Immature natural killer cell (primary cell): ENCODE measurements at regions not wholly inside any gene's neighbourhood (a gene's known extent, or its start where the extent isn't known, plus 50 kb on each side); places are given as distances from the start of the nearest gene placed in this dataset.

ENCODE experiments used
- DNase-seq, 3 donors: peaks; one replicate each; pipeline ENCODE4 v3.0.0; 2022; ENCODE audit warnings: mixed read lengths in 1 of 3
- H3K27ac Mint-ChIP-seq, 6 donors: one replicate each; pipeline ENCODE4 v1.8.0; 2020; ENCODE audit warnings: mixed read lengths in 6 of 6, mild to moderate bottlenecking in 5 of 6, inconsistent platforms in 4 of 6, moderate library complexity in 3 of 6
- H3K27me3 Mint-ChIP-seq, 3 donors: one replicate each; pipeline ENCODE4 v1.8.0; 2020 to 2021; ENCODE audit warnings: low read depth in 3 of 3, mild to moderate bottlenecking in 3 of 3, mixed read lengths in 3 of 3, moderate library complexity in 3 of 3, inconsistent platforms in 1 of 3
- H3K36me3 Mint-ChIP-seq, 3 donors: one replicate each; pipeline ENCODE4 v1.8.0; 2020; ENCODE audit warnings: mixed read lengths in 3 of 3, inconsistent platforms in 2 of 3, mild to moderate bottlenecking in 2 of 3
- H3K4me1 Mint-ChIP-seq, 2 donors: one replicate each; pipeline ENCODE4 v1.8.0; 2020; ENCODE audit warnings: inconsistent platforms in 2 of 2, mild to moderate bottlenecking in 2 of 2, mixed read lengths in 2 of 2, moderate library complexity in 1 of 2
- H3K4me3 Mint-ChIP-seq, 5 donors: one replicate each; pipeline ENCODE4 v1.8.0; 2020; ENCODE audit warnings: mild to moderate bottlenecking in 5 of 5, mixed read lengths in 5 of 5, inconsistent platforms in 3 of 5, moderate library complexity in 3 of 5
- H3K9me3 Mint-ChIP-seq, 6 donors: one replicate each; pipeline ENCODE4 v1.8.0; 2020; ENCODE audit warnings: mild to moderate bottlenecking in 6 of 6, mixed read lengths in 6 of 6, inconsistent platforms in 4 of 6, moderate library complexity in 3 of 6

GRCh38 chr2:7953195-7953594 is 728.7 kb upstream of the ID2 start:
- no peaks in the 10 kb centered on the region for H3K9me3 Mint-ChIP-seq
- no peak overlapping the region for H3K4me3 Mint-ChIP-seq
- no peak for DNase-seq
- H3K4me1 Mint-ChIP-seq, result no peaks in the 10 kb centered on the region
- peak overlapping the region in 1 of 6 donors; percentile 64 for H3K27ac Mint-ChIP-seq
- H3K36me3 Mint-ChIP-seq, result peaks cover 0 to 10% (median 2%) of the 10 kb centered on the region in 3 donors
- peaks cover 0 to 3% (median 2%) of the 10 kb centered on the region in 3 donors for H3K27me3 Mint-ChIP-seq

- no peak overlapping the region for H3K27ac Mint-ChIP-seq
- no peaks in the 10 kb centered on the region for H3K4me1 Mint-ChIP-seq
- no peak overlapping the region for H3K4me3 Mint-ChIP-seq
- peaks cover 0 to 13% (median 5%) of the 10 kb centered on the region in 3 donors for H3K36me3 Mint-ChIP-seq
- peaks cover 0 to 3% (median 2%) of the 10 kb centered on the region in 3 donors for H3K27me3 Mint-ChIP-seq
- no peak for DNase-seq
- no peaks in the 10 kb centered on the region for H3K9me3 Mint-ChIP-seq
Observed at GRCh38 chr2:7954234-7954633, 727.6 kb upstream of the ID2 start.

- peaks cover 0 to 2% (median 0%) of the 10 kb centered on the region in 3 donors for H3K27me3 Mint-ChIP-seq
- no peak for DNase-seq
- H3K36me3 Mint-ChIP-seq, result peaks cover 0 to 14% (median 10%) of the 10 kb centered on the region in 3 donors
- H3K4me1 Mint-ChIP-seq, result no peaks in the 10 kb centered on the region
- H3K4me3 Mint-ChIP-seq, result no peak overlapping the region
- H3K9me3 Mint-ChIP-seq, result no peaks in the 10 kb centered on the region
- no peak overlapping the region for H3K27ac Mint-ChIP-seq
Observed at GRCh38 chr2:7956126-7956689, 725.6 kb upstream of the ID2 start.

GRCh38 chr2:7961550-7961949 is 720.3 kb upstream of the ID2 start:
- no peak for DNase-seq
- H3K27ac Mint-ChIP-seq, result no peak overlapping the region
- peaks cover 6 to 39% (median 33%) of the 10 kb centered on the region in 3 donors for H3K36me3 Mint-ChIP-seq
- no peaks in the 10 kb centered on the region for H3K4me1 Mint-ChIP-seq
- peaks cover 1 to 4% (median 3%) of the 10 kb centered on the region in 3 donors for H3K27me3 Mint-ChIP-seq
- no peaks in the 10 kb centered on the region for H3K9me3 Mint-ChIP-seq
- H3K4me3 Mint-ChIP-seq, result no peak overlapping the region

- H3K27me3 Mint-ChIP-seq, result peaks cover 1 to 4% (median 3%) of the 10 kb centered on the region in 3 donors
- no peaks in the 10 kb centered on the region for H3K4me1 Mint-ChIP-seq
- no peaks in the 10 kb centered on the region for H3K9me3 Mint-ChIP-seq
- peak overlapping the region in 1 of 6 donors; percentile 63 for H3K27ac Mint-ChIP-seq
- no peak overlapping the region for H3K4me3 Mint-ChIP-seq
- DNase-seq, result no peak
- peaks cover 6 to 39% (median 37%) of the 10 kb centered on the region in 3 donors for H3K36me3 Mint-ChIP-seq
Observed at GRCh38 chr2:7962161-7962560, 719.7 kb upstream of the ID2 start.

GRCh38 chr2:7963787-7964186 is 718.1 kb upstream of the ID2 start:
- Mint-ChIP-seq H3K4me1 (no peaks in the 10 kb centered on the region), H3K9me3 (no peaks in the 10 kb centered on the region), H3K27ac (no peak overlapping the region), H3K27me3 (peaks cover 1 to 4% (median 3%) of the 10 kb centered on the region in 3 donors), H3K36me3 (peaks cover 6 to 40% (median 37%) of the 10 kb centered on the region in 3 donors), H3K4me3 (no peak overlapping the region)
- no peak for DNase-seq

- Mint-ChIP-seq H3K36me3 (peaks cover 10 to 46% (median 44%) of the 10 kb centered on the region in 3 donors), H3K4me1 (no peaks in the 10 kb centered on the region), H3K27me3 (peaks cover 1 to 5% (median 4%) of the 10 kb centered on the region in 3 donors), H3K9me3 (no peaks in the 10 kb centered on the region), H3K27ac (no peak overlapping the region), H3K4me3 (no peak overlapping the region)
- DNase-seq, result no peak
Observed at GRCh38 chr2:7966032-7966431, 715.8 kb upstream of the ID2 start.

- no peak for DNase-seq
- peaks cover 1 to 5% (median 4%) of the 10 kb centered on the region in 3 donors for H3K27me3 Mint-ChIP-seq
- H3K9me3 Mint-ChIP-seq, result no peaks in the 10 kb centered on the region
- H3K36me3 Mint-ChIP-seq, result peaks cover 10 to 46% (median 41%) of the 10 kb centered on the region in 3 donors
- no peak overlapping the region for H3K27ac Mint-ChIP-seq
- no peak overlapping the region for H3K4me3 Mint-ChIP-seq
- no peaks in the 10 kb centered on the region for H3K4me1 Mint-ChIP-seq
Observed at GRCh38 chr2:7967707-7968405, 714.0 kb upstream of the ID2 start.

- H3K9me3 Mint-ChIP-seq, result no peaks in the 10 kb centered on the region
- H3K4me1 Mint-ChIP-seq, result no peaks in the 10 kb centered on the region
- no peak overlapping the region for H3K27ac Mint-ChIP-seq
- DNase-seq, result no peak
- peaks cover 13 to 43% (median 36%) of the 10 kb centered on the region in 3 donors for H3K36me3 Mint-ChIP-seq
- no peak overlapping the region for H3K4me3 Mint-ChIP-seq
- peaks cover 1 to 4% (median 2%) of the 10 kb centered on the region in 3 donors for H3K27me3 Mint-ChIP-seq
Observed at GRCh38 chr2:7969756-7970515, 711.9 kb upstream of the ID2 start.

GRCh38 chr2:7971248-7971647 is 710.6 kb upstream of the ID2 start:
- no peak overlapping the region for H3K27ac Mint-ChIP-seq
- peaks cover 20 to 52% (median 42%) of the 10 kb centered on the region in 3 donors for H3K36me3 Mint-ChIP-seq
- H3K4me3 Mint-ChIP-seq, result no peak overlapping the region
- DNase-seq, result no peak
- H3K27me3 Mint-ChIP-seq, result peaks cover 0 to 2% (median 0%) of the 10 kb centered on the region in 3 donors
- no peaks in the 10 kb centered on the region for H3K9me3 Mint-ChIP-seq
- no peaks in the 10 kb centered on the region for H3K4me1 Mint-ChIP-seq

GRCh38 chr2:7971841-7972240 is 710.0 kb upstream of the ID2 start:
- no peak for DNase-seq
- no peaks in the 10 kb centered on the region for H3K9me3 Mint-ChIP-seq
- H3K27me3 Mint-ChIP-seq, result peaks cover 0 to 2% (median 0%) of the 10 kb centered on the region in 3 donors
- no peaks in the 10 kb centered on the region for H3K4me1 Mint-ChIP-seq
- H3K36me3 Mint-ChIP-seq, result peaks cover 21 to 54% (median 43%) of the 10 kb centered on the region in 3 donors
- no peak overlapping the region for H3K27ac Mint-ChIP-seq
- no peak overlapping the region for H3K4me3 Mint-ChIP-seq

- Mint-ChIP-seq H3K36me3 (peaks cover 21 to 54% (median 40%) of the 10 kb centered on the region in 3 donors), H3K4me3 (no peak overlapping the region), H3K9me3 (no peaks in the 10 kb centered on the region), H3K4me1 (no peaks in the 10 kb centered on the region), H3K27ac (no peak overlapping the region), H3K27me3 (peaks cover 0 to 2% (median 0%) of the 10 kb centered on the region in 3 donors)
- no peak for DNase-seq
Observed at GRCh38 chr2:7972670-7973069, 709.2 kb upstream of the ID2 start.

- peaks cover 28 to 61% (median 52%) of the 10 kb centered on the region in 3 donors for H3K36me3 Mint-ChIP-seq
- H3K4me1 Mint-ChIP-seq, result no peaks in the 10 kb centered on the region
- H3K9me3 Mint-ChIP-seq, result no peaks in the 10 kb centered on the region
- no peak overlapping the region for H3K4me3 Mint-ChIP-seq
- H3K27ac Mint-ChIP-seq, result no peak overlapping the region
- H3K27me3 Mint-ChIP-seq, result peaks cover 0 to 3% (median 2%) of the 10 kb centered on the region in 3 donors
- no peak for DNase-seq
Observed at GRCh38 chr2:7973801-7974480, 707.9 kb upstream of the ID2 start.
